Upper lobe of left lung (tissue), 6 donors: ENCODE measurements at regions not wholly inside any gene's neighbourhood (a gene's known extent, or its start where the extent isn't known, plus 50 kb on each side); places are given as distances from the start of the nearest gene placed in this dataset.

Source experiments
- ATAC-seq, 2 donors: fragments of 200-7000 bp; cut with Tn5 transposase; one replicate each; pipeline ENCODE4 v1.9.1; 2022; ENCODE audit warnings: mild to moderate bottlenecking in 2 of 2, moderate library complexity in 2 of 2; ENCODE audit not compliant: low FRiP score in 2 of 2
- DNase-seq, 2 donors: peaks; one replicate each; pipeline ENCODE4 v3.0.0-alpha.2; 2019 to 2020
- H3K27ac ChIP-seq, 4 donors: fragments of 200-600 bp; sonication (generic); one replicate each; pipeline ENCODE4 v1.5.1; 2016 to 2019
- H3K27me3 ChIP-seq, 4 donors: fragments of 200-600 bp; sonication (generic); one replicate each; pipeline ENCODE4 v1.5.1; 2017 to 2019
- H3K36me3 ChIP-seq, 4 donors: fragments of 200-600 bp; sonication (generic); one replicate each; pipeline ENCODE4 v1.5.1; 2016 to 2019
- H3K4me1 ChIP-seq, 4 donors: fragments of 200-600 bp; sonication (generic); one replicate each; pipeline ENCODE4 v1.5.1; 2018 to 2019
- H3K4me3 ChIP-seq, 4 donors: fragments of 200-600 bp; sonication (generic); one replicate each; pipeline ENCODE4 v1.5.1; 2017 to 2019; ENCODE audit warnings: mild to moderate bottlenecking in 2 of 4, moderate library complexity in 1 of 4
- H3K9me3 ChIP-seq, 4 donors: fragments of 200-600 bp; sonication (generic); one replicate each; pipeline ENCODE4 v1.5.1; 2018 to 2019
- CTCF ChIP-seq, 6 experiments: fragments of 450-650 bp in 4 of 6; fragments of 200-600 bp in 2 of 6; sonication (generic) in 2 of 6; IDR thresholded peaks; one replicate each; pipeline ENCODE4 v1.5.1; 2016 to 2019; ENCODE audit warnings: antibody characterized with exemption in 6 of 6
- EP300 ChIP-seq, 4 donors: sonication (generic); formaldehyde crosslinking; IDR thresholded peaks; one replicate each; pipeline ENCODE4 v1.5.1; 2017; ENCODE audit warnings: antibody characterized with exemption in 4 of 4, control low read depth in 2 of 4
- POLR2A ChIP-seq, 4 donors: fragments of 450-650 bp; IDR thresholded peaks; one replicate each; pipeline ENCODE4 v1.5.1; 2016 to 2017; ENCODE audit warnings: antibody characterized with exemption in 4 of 4, mild to moderate bottlenecking in 2 of 4
- POLR2AphosphoS5 ChIP-seq, 2 donors: sonication (generic); formaldehyde crosslinking; IDR thresholded peaks; one replicate each; pipeline ENCODE4 v1.5.1; 2017; ENCODE audit warnings: antibody characterized with exemption in 2 of 2
- WGBS, 2 donors: methylation state at CpG; one replicate each; pipeline ENCODE4 v1.1.5; 2017 to 2018; 5-methylcytosine and 5-hydroxymethylcytosine counted together
- donor health status: DM: no; HTN: no; CAD: no; lungs with moderate emphysema.
- donor health status: DM: no; HTN: yes; CAD: no; lungs with severe emphysema.

GRCh38 chrX:10945498-10945897, 165.6 kb upstream of the HCCS start:
- Histone ChIP-seq H3K27me3 (no peaks in the 10 kb centered on the region), H3K9me3 (no peaks in the 10 kb centered on the region), H3K4me3 (no peak overlapping the region), H3K36me3 (no peaks in the 10 kb centered on the region), H3K27ac (no peak overlapping the region), H3K4me1 (no peaks in the 10 kb centered on the region)
- WGBS, 2 donors, result 58 to 68% methylated on average over 4 of the region's 4 CpGs
- TF ChIP-seq CTCF (IDR thresholded peaks at IDR 0.05) (no peak), EP300 (IDR thresholded peaks at IDR 0.05) (no peak), POLR2AphosphoS5 (IDR thresholded peaks at IDR 0.05) (no peak), POLR2A (IDR thresholded peaks at IDR 0.05) (no peak)
- ATAC-seq (peak in 1 of 2 donors; percentile 66), DNase-seq (no peak)

GRCh38 chrX:10949541-10949940, 161.6 kb upstream of the HCCS start:
- TF ChIP-seq EP300 (IDR thresholded peaks at IDR 0.05), result no peak
- TF ChIP-seq CTCF (IDR thresholded peaks at IDR 0.05), result no peak
- no peak for TF ChIP-seq POLR2AphosphoS5 (IDR thresholded peaks at IDR 0.05)
- no peak for TF ChIP-seq POLR2A (IDR thresholded peaks at IDR 0.05)
- Histone ChIP-seq H3K27me3 (no peaks in the 10 kb centered on the region), H3K4me1 (no peaks in the 10 kb centered on the region), H3K27ac (no peak overlapping the region), H3K9me3 (no peaks in the 10 kb centered on the region), H3K4me3 (no peak overlapping the region), H3K36me3 (no peaks in the 10 kb centered on the region)
- DNase-seq (no peak), ATAC-seq (no peak)

- ATAC-seq (no peak), DNase-seq (no peak)
- H3K4me3 ChIP-seq, result no peak overlapping the region
- TF ChIP-seq EP300 (IDR thresholded peaks at IDR 0.05), result no peak
- no peak for TF ChIP-seq POLR2A (IDR thresholded peaks at IDR 0.05)
- no peak for TF ChIP-seq CTCF (IDR thresholded peaks at IDR 0.05)
- TF ChIP-seq POLR2AphosphoS5 (IDR thresholded peaks at IDR 0.05), result no peak
- H3K36me3 ChIP-seq, result no peaks in the 10 kb centered on the region
- WGBS, 2 donors, result 35 to 50% methylated on average over 3 to 5 of the region's 5 CpGs
- no peaks in the 10 kb centered on the region for H3K27me3 ChIP-seq
- H3K9me3 ChIP-seq, result peaks cover 0 to 6% (median 2%) of the 10 kb centered on the region in 4 donors
- H3K4me1 ChIP-seq, result no peaks in the 10 kb centered on the region
- H3K27ac ChIP-seq, result no peak overlapping the region
Measured at GRCh38 chrX:10952619-10953018, 158.5 kb upstream of the HCCS start.

GRCh38 chrX:10965174-10965798, 145.8 kb upstream of the HCCS start:
- 77 to 93% methylated on average over 8 of the region's 8 CpGs for WGBS, 2 donors
- Histone ChIP-seq H3K27ac (no peak overlapping the region), H3K9me3 (no peaks in the 10 kb centered on the region), H3K27me3 (no peaks in the 10 kb centered on the region), H3K4me3 (no peak overlapping the region), H3K36me3 (no peaks in the 10 kb centered on the region), H3K4me1 (no peaks in the 10 kb centered on the region)
- TF ChIP-seq POLR2AphosphoS5 (IDR thresholded peaks at IDR 0.05) (no peak), EP300 (IDR thresholded peaks at IDR 0.05) (no peak), POLR2A (IDR thresholded peaks at IDR 0.05) (no peak), CTCF (IDR thresholded peaks at IDR 0.05) (no peak)
- DNase-seq (no peak), ATAC-seq (no peak)

GRCh38 chrX:10966057-10966456, 145.1 kb upstream of the HCCS start:
- no peak overlapping the region for H3K4me3 ChIP-seq
- no peaks in the 10 kb centered on the region for H3K4me1 ChIP-seq
- H3K36me3 ChIP-seq, result no peaks in the 10 kb centered on the region
- no peaks in the 10 kb centered on the region for H3K9me3 ChIP-seq
- ATAC-seq (no peak), DNase-seq (no peak)
- no peaks in the 10 kb centered on the region for H3K27me3 ChIP-seq
- no peak for TF ChIP-seq POLR2AphosphoS5 (IDR thresholded peaks at IDR 0.05)
- no peak for TF ChIP-seq POLR2A (IDR thresholded peaks at IDR 0.05)
- TF ChIP-seq EP300 (IDR thresholded peaks at IDR 0.05), result no peak
- TF ChIP-seq CTCF (IDR thresholded peaks at IDR 0.05), result no peak
- H3K27ac ChIP-seq, result no peak overlapping the region
- WGBS, 2 donors, result 69 to 83% methylated on average over 1 of the region's 1 CpG
